HEK293 (cell line): ENCODE measurements at regions not wholly inside any gene's neighbourhood (a gene's known extent, or its start where the extent isn't known, plus 50 kb on each side); places are given as distances from the start of the nearest gene placed in this dataset.

Source experiments
- CTCF ChIA-PET: fragments of 350-600 bp; formaldehyde crosslinking; extraction: SDS; loops from one replicate; lab custom pipeline; 2021; ENCODE audit warnings: antibody characterized with exemption; lab: Yijun Ruan, JAX
- POLR2A ChIA-PET: fragments of 300-600 bp; formaldehyde crosslinking; extraction: SDS; loops from one replicate; lab custom pipeline; 2020; ENCODE audit warnings: antibody characterized with exemption, inconsistent platforms; lab: Yijun Ruan, JAX
- H3K27ac ChIP-seq: fragments of 200-500 bp; sonication (Bioruptor generic); 2 replicates; pipeline ENCODE4 v1.5.1; 2014; ENCODE audit warnings: low read depth, low read length, control low read depth, inconsistent platforms; ENCODE audit errors: extremely low read depth
- H3K36me3 ChIP-seq, 2 experiments: fragments of 200-500 bp in 1 of 2; sonication (Bioruptor generic) in 1 of 2; 1 replicate in 1 of 2; 2 replicates in 1 of 2; pipeline ENCODE4 v1.5.1; 2014 to 2017; ENCODE audit warnings: inconsistent platforms in 2 of 2, low read length in 2 of 2; ENCODE audit not compliant: control insufficient read depth in 2 of 2, insufficient read depth in 1 of 2
- H3K4me1 ChIP-seq: fragments of 200-500 bp; sonication (Bioruptor generic); 2 replicates; pipeline ENCODE4 v1.5.1; 2014; ENCODE audit warnings: mild to moderate bottlenecking, low read length, inconsistent platforms; ENCODE audit not compliant: control insufficient read depth, insufficient read depth
- H3K4me3 ChIP-seq: 2 replicates; pipeline ENCODE4 v1.5.1; 2011; ENCODE audit warnings: low read depth, mild to moderate bottlenecking, control low read depth, low read length, moderate library complexity
- H3K9me3 ChIP-seq: fragments of 200-500 bp; sonication (Bioruptor generic); 2 replicates; pipeline ENCODE4 v1.5.1; 2014; ENCODE audit warnings: low read depth, low read length, inconsistent platforms; ENCODE audit not compliant: control insufficient read depth, insufficient read depth
- EGR2 ChIP-seq: fragments of 450-650 bp; formaldehyde crosslinking; IDR thresholded peaks from 2 replicates; pipeline ENCODE4 v1.5.1; 2016; ENCODE audit warnings: low read depth, missing biosample characterization, missing genetic modification characterization
- GLIS1 ChIP-seq: fragments of 450-650 bp; formaldehyde crosslinking; IDR thresholded peaks from 2 replicates; pipeline ENCODE4 v1.5.1; 2016; ENCODE audit warnings: missing biosample characterization, missing genetic modification characterization
- SETDB1 ChIP-seq: IDR thresholded peaks from one replicate; pipeline ENCODE4 v1.6.1; 2017; ENCODE audit warnings: mild to moderate bottlenecking, low read length, moderate library complexity, mixed read lengths; ENCODE audit not compliant: insufficient read length
- SP7 ChIP-seq: fragments of 450-650 bp; formaldehyde crosslinking; IDR thresholded peaks from 2 replicates; pipeline ENCODE4 v1.5.1; 2016; ENCODE audit warnings: missing biosample characterization, missing genetic modification characterization
- ZBTB1 ChIP-seq: fragments of 450-650 bp; formaldehyde crosslinking; IDR thresholded peaks from 2 replicates; pipeline ENCODE4 v1.5.1; 2016; ENCODE audit warnings: missing biosample characterization, missing genetic modification characterization
- ZFP41 ChIP-seq: fragments of 450-650 bp; formaldehyde crosslinking; IDR thresholded peaks from 2 replicates; pipeline ENCODE4 v1.5.1; 2016; ENCODE audit warnings: missing biosample characterization, missing genetic modification characterization, borderline replicate concordance
- ZNF155 ChIP-seq: fragments of 450-650 bp; formaldehyde crosslinking; IDR thresholded peaks from 2 replicates; pipeline ENCODE4 v1.5.1; 2016; ENCODE audit warnings: missing biosample characterization, missing genetic modification characterization
- ZNF16 ChIP-seq: fragments of 450-650 bp; formaldehyde crosslinking; IDR thresholded peaks from 2 replicates; pipeline ENCODE4 v1.5.1; 2016; ENCODE audit warnings: low read depth, missing biosample characterization, missing genetic modification characterization
- ZNF292 ChIP-seq: fragments of 450-650 bp; formaldehyde crosslinking; IDR thresholded peaks from 2 replicates; pipeline ENCODE4 v1.5.1; 2016; ENCODE audit warnings: low read depth, missing biosample characterization, missing genetic modification characterization, borderline replicate concordance
- ZNF302 ChIP-seq: fragments of 450-650 bp; formaldehyde crosslinking; IDR thresholded peaks from 2 replicates; pipeline ENCODE4 v1.5.1; 2016; ENCODE audit warnings: missing biosample characterization, missing genetic modification characterization, low read depth
- ZNF391 ChIP-seq: fragments of 450-650 bp; formaldehyde crosslinking; IDR thresholded peaks from 2 replicates; pipeline ENCODE4 v1.5.1; 2016; ENCODE audit warnings: low read depth, missing biosample characterization, missing genetic modification characterization, borderline replicate concordance
- ZNF394 ChIP-seq: fragments of 450-650 bp; formaldehyde crosslinking; IDR thresholded peaks from 2 replicates; pipeline ENCODE4 v1.5.1; 2016; ENCODE audit warnings: missing biosample characterization, missing genetic modification characterization, mild to moderate bottlenecking, moderate library complexity, borderline replicate concordance
- ZNF404 ChIP-seq: fragments of 450-650 bp; formaldehyde crosslinking; IDR thresholded peaks from 2 replicates; pipeline ENCODE4 v1.5.1; 2017; ENCODE audit warnings: missing biosample characterization, missing genetic modification characterization
- ZNF776 ChIP-seq: fragments of 450-650 bp; formaldehyde crosslinking; IDR thresholded peaks from 2 replicates; pipeline ENCODE4 v1.5.0; 2017; ENCODE audit warnings: missing biosample characterization, missing genetic modification characterization, borderline replicate concordance
- TF ChIP-seq, protein P1 (sequence below): fragments of 450-650 bp; formaldehyde crosslinking; conservative IDR thresholded peaks from 2 replicates; pipeline ENCODE4 v1.5.1; 2016; ENCODE audit warnings: low read depth, missing biosample characterization, missing genetic modification characterization
- TF ChIP-seq, protein P2 (sequence below): fragments of 450-650 bp; formaldehyde crosslinking; IDR thresholded peaks from 2 replicates; pipeline ENCODE4 v1.5.1; 2016; ENCODE audit warnings: missing biosample characterization, missing genetic modification characterization

DNA sequence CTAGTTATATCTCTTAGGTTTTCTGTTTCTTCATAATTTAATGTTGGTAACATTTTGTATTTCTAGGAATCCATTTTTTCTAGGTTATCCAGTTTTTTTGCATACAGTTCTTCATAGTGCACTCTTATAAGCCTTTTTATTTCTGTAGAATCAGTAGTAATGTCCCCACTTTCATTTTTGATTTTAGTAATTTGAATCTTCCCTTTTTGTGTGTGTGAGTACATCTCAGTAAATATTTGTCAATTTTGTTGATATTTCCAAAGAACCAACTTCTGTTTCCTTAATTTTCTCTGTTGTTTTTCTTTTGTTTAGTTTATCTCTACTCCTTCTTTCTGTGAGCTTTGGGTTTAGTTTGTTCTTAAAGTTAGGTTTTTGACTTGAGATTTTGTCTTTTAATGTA is 507.3 kb upstream of the RGS6 start:
- CTCF ChIA-PET, result no interaction called here
- H3K27ac ChIP-seq, result no peak overlapping the region
- POLR2A ChIA-PET, result no interaction called here
- TF ChIP-seq, protein P1, sequence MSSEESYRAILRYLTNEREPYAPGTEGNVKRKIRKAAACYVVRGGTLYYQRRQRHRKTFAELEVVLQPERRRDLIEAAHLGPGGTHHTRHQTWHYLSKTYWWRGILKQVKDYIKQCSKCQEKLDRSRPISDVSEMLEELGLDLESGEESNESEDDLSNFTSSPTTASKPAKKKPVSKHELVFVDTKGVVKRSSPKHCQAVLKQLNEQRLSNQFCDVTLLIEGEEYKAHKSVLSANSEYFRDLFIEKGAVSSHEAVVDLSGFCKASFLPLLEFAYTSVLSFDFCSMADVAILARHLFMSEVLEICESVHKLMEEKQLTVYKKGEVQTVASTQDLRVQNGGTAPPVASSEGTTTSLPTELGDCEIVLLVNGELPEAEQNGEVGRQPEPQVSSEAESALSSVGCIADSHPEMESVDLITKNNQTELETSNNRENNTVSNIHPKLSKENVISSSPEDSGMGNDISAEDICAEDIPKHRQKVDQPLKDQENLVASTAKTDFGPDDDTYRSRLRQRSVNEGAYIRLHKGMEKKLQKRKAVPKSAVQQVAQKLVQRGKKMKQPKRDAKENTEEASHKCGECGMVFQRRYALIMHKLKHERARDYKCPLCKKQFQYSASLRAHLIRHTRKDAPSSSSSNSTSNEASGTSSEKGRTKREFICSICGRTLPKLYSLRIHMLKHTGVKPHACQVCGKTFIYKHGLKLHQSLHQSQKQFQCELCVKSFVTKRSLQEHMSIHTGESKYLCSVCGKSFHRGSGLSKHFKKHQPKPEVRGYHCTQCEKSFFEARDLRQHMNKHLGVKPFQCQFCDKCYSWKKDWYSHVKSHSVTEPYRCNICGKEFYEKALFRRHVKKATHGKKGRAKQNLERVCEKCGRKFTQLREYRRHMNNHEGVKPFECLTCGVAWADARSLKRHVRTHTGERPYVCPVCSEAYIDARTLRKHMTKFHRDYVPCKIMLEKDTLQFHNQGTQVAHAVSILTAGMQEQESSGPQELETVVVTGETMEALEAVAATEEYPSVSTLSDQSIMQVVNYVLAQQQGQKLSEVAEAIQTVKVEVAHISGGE (tag by site-specific recombination), result no peak
- TF ChIP-seq ZFP41 (no peak), ZNF155 (tag by site-specific recombination) (no peak), ZNF16 (tag by site-specific recombination) (no peak), ZNF394 (tag by site-specific recombination) (no peak), ZNF292 (tag by site-specific recombination) (no peak), ZBTB1 (tag by site-specific recombination) (no peak), ZNF391 (no peak), SP7 (tag by site-specific recombination) (no peak), EGR2 (no peak), ZNF404 (tag by site-specific recombination) (no peak)
- no peaks in the 10 kb centered on the region; a peak in 2 of 3 replicates for H3K36me3 ChIP-seq
- H3K4me3 ChIP-seq, result no peak overlapping the region
- no peaks in the 10 kb centered on the region; the same call in 1 of the 2 replicates for H3K9me3 ChIP-seq
- no peaks in the 10 kb centered on the region for H3K4me1 ChIP-seq

DNA sequence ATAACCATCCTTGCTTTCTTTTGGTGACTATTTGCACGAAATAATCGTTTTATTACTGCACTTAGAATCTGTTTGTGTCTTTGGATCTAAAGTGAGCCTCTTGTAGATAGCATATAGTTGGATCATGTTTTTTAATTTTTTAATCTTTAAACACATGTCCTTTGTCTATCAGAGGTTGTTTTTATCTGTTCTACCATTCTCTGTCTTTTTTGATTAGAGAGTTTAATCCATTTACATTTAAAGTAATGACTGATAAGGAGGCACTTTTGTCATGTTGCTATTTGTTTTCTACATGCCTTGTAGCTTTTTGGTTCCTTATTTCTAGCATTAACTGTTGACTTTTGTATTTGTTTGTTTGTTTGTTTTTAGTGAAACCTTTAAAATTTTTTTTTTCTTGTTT is 506.2 kb upstream of the RGS6 start:
- Histone ChIP-seq H3K9me3 (no peaks in the 10 kb centered on the region; the same call in 1 of the 2 replicates), H3K4me3 (no peak overlapping the region), H3K27ac (no peak overlapping the region), H3K4me1 (no peaks in the 10 kb centered on the region), H3K36me3 (no peaks in the 10 kb centered on the region; a peak in 2 of 3 replicates)
- peak; percentile 58 for TF ChIP-seq SETDB1
- no peak for TF ChIP-seq ZNF302 (tag by site-specific recombination)
- ChIA-PET CTCF (interaction anchor here (0.6 kb wide), 1 partner anchor 225 kb away, joined by 3 read pairs; no protein-coding TSS in a partner anchor), POLR2A (no interaction called here)

DNA sequence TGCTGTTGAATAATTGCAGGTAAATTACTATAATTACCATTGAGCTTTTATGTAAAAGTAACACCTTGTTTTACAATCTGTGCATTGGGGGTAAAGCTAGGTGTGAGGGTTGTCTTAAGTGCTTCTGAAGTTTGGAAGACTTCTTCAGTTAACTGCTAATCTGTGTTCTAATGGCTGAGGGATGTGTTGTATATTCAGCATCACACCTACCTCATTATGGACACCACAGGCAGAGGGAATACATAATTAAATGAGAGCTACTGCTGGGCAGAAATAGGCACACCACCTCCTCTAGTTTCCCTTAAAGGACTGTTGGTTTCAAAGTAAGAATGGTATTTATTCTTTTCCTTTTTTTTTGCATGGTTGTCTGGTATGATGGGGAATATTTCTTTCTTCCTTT is 502.3 kb upstream of the RGS6 start:
- Histone ChIP-seq H3K4me1 (no peaks in the 10 kb centered on the region), H3K36me3 (no peaks in the 10 kb centered on the region; a peak in 1 of 3 replicates), H3K27ac (no peak overlapping the region), H3K4me3 (no peak overlapping the region), H3K9me3 (no peaks in the 10 kb centered on the region; the same call in 1 of the 2 replicates)
- no peak for TF ChIP-seq ZNF776 (tag by site-specific recombination)
- ChIA-PET POLR2A (no interaction called here), CTCF (interaction anchor here (0.6 to 1.5 kb wide), 4 partner anchors 8 to 1598 kb away, joined by 3 read pairs; no protein-coding TSS in a partner anchor)

DNA sequence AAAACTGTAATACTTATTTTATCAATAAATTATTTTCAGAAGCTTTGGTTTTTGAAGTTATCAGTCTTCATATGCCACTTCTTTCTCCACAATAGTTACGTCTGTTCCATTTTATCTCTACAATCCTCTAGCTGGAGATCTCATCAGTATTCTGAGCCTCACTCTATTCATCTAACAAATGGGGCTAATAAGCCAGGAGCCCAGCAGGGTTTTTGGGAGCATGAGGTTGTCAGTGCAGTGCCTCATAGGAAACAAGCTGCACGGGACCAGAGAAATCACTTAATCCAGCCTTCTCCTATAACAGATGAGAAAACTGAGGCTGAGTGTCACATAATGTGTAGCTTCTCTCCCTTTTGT is 501.9 kb upstream of the RGS6 start:
- Histone ChIP-seq H3K27ac (no peak overlapping the region), H3K4me1 (no peaks in the 10 kb centered on the region), H3K36me3 (no peaks in the 10 kb centered on the region; a peak in 1 of 3 replicates), H3K4me3 (no peak overlapping the region), H3K9me3 (no peaks in the 10 kb centered on the region; the same call in 1 of the 2 replicates)
- ChIA-PET CTCF (interaction anchor here (0.6 to 1.5 kb wide), 3 partner anchors 9 to 1599 kb away, joined by 3 read pairs; no protein-coding TSS in a partner anchor), POLR2A (no interaction called here)
- TF ChIP-seq, protein P2, sequence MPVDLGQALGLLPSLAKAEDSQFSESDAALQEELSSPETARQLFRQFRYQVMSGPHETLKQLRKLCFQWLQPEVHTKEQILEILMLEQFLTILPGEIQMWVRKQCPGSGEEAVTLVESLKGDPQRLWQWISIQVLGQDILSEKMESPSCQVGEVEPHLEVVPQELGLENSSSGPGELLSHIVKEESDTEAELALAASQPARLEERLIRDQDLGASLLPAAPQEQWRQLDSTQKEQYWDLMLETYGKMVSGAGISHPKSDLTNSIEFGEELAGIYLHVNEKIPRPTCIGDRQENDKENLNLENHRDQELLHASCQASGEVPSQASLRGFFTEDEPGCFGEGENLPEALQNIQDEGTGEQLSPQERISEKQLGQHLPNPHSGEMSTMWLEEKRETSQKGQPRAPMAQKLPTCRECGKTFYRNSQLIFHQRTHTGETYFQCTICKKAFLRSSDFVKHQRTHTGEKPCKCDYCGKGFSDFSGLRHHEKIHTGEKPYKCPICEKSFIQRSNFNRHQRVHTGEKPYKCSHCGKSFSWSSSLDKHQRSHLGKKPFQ, result no peak
- no peak for TF ChIP-seq GLIS1 (tag by site-specific recombination)
